T follicular helper cell (primary cell): ENCODE measurements at regions not wholly inside any gene's neighbourhood (a gene's known extent, or its start where the extent isn't known, plus 50 kb on each side); places are given as distances from the start of the nearest gene placed in this dataset.

Experiments used
- DNase-seq: peaks from one replicate; pipeline ENCODE4 v3.0.0-alpha.2; 2020; ENCODE audit warnings: low read depth

DNA sequence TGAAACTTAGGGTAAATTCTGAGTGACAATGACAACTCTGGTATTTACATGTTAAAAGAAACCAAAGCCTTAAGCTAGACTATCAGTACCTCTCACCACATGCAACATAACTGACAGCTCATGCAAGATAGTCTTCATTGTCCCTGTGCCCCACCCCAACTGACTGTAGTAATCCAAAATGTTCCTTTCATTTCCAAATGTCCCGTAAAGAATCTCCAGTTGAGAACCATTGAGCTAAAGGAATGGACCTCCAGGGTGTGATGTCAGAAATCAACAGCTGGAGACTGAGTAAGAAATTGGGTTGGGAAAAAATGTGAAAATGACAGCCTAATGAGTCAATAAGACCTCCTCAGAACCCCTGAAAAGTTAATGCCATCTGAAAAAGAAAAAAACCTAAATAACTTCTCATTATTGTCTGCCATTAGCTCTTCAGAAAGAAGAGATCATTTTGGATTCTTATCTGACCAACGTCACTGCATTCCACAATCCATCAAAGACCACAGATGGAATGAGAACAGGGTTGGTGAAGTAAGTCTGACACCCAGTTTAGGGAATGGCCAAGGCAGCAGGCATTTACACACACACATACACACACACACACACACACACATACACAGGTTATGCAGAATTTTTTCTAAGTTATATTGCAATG lies 51.7 kb upstream of the ACVR2A start:
- DNase-seq = no peak

DNA sequence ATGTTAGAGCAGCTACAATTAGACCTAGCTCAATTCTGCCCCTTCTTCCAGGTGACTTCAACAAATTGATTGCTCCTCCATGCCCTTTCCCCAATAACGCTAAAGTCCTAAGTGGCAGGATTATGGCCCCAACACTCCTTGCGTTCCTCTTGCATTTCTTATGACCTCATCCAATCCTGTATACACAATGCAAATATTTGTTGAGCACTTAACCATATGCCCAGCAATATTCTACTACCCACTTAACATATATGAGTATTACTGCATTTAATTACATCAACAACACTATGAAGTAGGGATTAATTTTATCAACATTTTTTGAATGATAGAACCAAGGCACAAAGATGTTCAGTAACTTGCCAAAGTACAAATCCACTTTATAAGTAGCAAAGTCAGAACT lies 54.2 kb upstream of the ACVR2A start:
- no peak for DNase-seq

DNA sequence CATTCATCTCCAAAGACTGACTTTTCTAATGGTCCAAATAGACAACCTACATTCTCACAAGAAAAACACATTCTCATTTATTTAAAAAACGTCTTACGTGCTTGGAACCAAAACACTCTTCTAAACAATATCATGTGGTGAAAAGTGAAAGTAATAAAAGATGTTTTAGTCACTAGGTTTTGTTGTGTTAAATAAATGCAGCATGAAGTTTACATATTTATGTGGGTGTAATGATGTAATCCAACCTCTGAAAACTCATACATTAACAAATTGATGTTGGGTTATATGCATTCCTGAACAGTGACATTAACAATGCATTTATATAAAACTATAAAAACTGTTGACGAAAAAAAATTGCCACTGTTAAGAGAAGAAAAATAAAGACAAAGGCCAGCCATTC lies 55.1 kb upstream of the ACVR2A start:
- DNase-seq = no peak

DNA sequence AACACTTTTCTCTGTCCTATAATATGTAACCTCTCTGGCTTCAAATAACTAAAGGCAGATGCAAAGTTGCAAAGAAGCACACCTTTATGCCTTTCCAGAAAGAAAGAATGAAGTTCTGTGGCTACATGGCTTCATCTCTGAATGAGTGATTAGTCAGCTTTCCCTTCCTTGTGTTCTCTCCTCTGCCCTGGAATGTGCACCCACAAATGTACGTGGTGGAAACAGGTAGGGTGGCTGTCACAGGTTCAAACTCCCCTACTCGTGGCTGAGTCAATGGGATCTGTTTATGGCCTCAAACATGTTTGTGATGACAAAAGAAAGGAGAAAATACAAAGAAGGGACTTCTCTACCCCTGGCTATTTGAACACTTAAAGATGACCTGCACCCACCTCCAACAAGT lies 55.5 kb upstream of the ACVR2A start:
- DNase-seq = no peak

DNA sequence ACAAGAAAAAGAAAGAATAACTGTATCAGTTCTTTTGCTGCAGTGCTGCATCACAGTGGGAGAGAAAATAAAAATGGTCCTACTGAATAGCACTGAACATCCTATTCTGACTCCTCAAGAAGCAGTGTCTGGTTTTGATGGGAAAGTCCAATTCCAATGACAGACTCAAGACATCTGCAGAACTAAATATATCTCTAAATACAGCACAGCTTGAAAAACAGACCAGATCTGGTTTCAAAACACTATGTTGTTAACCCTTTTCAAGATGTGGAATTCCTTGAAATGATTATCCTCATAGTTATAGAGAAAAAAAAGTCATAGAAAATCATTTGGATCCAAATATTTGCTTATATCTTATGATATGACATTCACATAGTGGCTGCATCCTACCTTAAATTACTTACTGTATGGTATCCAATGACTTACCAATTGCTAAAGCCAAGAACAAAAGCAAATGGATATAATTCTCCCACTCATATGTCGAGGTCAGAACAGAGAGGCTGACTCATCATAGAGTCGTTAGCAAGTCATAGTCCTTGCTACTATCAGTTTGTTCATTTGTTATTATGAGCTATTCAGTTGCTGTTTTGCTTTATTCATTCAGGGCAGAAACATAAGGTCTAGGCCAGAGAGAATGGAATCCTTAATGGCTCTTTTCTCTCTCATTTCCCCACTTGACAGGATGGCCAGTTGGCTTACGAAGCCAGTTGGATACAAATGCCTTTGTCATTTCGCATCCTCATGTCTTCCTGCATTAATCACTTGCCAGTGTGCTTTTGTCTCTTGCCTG lies 62.5 kb upstream of the ACVR2A start:
- DNase-seq = no peak

- DNase-seq = no peak
Observed at GRCh38 chr2:147779440-147779839, 65.4 kb upstream of the ACVR2A start.

DNA sequence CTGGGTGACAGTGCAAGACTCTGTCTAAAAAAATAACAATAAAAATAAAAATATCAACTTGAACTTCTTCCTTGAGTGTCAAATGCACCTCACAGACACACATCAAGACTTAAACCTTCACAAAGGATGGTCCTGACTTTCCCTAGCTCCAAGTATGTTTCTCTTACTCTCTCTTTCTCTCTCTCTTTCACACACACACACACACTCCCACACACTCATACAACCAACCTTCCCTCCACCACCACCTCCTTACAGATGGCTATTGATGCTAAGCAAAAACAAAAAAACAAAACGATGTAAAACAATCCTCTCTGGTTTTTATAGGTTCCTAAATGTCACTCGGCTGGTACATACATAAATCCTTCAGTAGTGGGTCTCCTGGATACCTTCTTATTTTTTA lies 67.4 kb upstream of the ACVR2A start:
- no peak for DNase-seq

- no peak for DNase-seq
Observed at GRCh38 chr2:147774805-147775204, 70.0 kb upstream of the ACVR2A start.

GRCh38 chr2:147773479-147773878 lies 71.3 kb upstream of the ACVR2A start:
- no peak for DNase-seq

DNA sequence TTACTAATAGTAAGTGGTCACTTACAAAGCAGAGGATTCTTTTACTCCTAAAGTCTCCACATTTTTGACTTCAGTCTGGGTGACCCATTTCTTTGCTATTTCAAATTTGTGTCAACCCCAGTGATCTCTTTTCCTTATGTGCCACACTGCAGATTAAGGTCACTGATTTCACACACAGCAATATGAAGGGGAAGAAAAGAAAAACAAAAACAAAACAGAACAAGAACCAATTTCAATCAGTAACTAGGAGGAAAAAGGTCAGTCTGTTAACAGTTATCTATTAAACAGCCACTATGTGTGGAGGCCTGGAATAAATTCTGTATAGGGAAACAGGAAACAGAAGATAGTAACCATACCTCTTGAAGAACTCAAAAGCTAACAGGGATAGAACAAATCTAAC lies 72.0 kb upstream of the ACVR2A start:
- no peak for DNase-seq

DNA sequence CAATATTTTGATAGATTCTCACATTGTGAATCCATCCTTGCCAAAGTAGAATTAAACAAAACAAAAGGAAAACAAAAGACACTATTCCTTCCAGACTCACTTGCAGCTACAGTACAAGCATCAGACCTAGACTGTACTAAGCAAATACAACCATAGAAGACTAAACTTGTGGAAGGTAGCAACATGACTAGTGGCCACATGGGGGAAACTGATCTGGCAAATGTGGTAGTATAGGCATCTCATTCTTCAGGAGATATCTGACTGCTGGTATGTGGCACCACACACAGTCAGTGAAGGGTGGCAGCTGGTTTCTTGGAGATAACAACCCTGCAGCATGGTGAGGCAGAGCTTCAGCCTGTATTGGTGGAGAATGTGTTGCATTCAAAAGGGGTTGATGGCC lies 81.0 kb upstream of the ACVR2A start:
- DNase-seq = no peak

- no peak for DNase-seq
Observed at GRCh38 chr2:147760984-147761383, 83.8 kb upstream of the ACVR2A start.

GRCh38 chr2:147759536-147759935 lies 85.3 kb upstream of the ACVR2A start:
- DNase-seq = no peak

- DNase-seq = no peak
Observed at GRCh38 chr2:147758821-147759220, 86.0 kb upstream of the ACVR2A start.

GRCh38 chr2:147756069-147756468 lies 88.8 kb upstream of the ACVR2A start:
- no peak for DNase-seq

GRCh38 chr2:147740211-147740927 lies 104.5 kb upstream of the ACVR2A start:
- DNase-seq = no peak

DNA sequence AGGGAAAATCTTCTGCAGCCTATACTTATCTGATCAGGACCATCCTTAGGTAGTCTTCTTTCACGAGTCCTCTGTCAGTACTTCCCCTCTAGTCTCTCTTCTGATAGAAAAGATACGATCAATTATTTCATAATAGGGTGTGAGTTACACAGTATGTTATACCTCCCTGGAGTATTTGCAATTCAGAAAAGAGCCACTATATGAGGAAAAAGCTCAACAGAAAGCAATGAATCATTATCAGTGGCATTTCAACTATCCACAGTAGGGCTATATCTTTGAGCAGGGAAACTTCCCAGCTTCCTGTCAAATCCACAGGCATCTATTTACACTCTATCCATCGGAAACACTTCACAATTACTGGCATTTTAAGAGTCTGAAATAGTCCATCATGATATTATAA lies 105.3 kb upstream of the ACVR2A start:
- DNase-seq = no peak

- DNase-seq = no peak
Observed at GRCh38 chr2:147718831-147719230, 126.0 kb upstream of the ACVR2A start.

DNA sequence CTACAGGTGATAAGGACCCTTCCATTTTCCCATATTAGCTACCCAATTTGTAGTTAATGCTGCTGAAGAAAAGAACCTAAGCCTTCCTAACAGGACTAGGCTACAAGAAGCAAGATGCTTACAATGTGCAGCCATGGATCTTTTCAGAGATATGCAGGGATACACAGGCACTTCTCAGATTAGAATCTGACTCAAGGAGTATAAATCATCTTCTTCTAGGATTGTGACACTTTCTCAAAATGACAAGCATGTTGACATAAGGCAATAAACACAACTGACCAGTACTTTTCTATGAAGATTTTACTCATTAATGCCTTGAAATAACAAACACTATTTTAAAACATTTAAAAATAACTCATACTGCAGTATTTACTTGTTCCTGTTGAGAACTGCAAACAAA lies 127.9 kb upstream of the ACVR2A start:
- DNase-seq = no peak

DNA sequence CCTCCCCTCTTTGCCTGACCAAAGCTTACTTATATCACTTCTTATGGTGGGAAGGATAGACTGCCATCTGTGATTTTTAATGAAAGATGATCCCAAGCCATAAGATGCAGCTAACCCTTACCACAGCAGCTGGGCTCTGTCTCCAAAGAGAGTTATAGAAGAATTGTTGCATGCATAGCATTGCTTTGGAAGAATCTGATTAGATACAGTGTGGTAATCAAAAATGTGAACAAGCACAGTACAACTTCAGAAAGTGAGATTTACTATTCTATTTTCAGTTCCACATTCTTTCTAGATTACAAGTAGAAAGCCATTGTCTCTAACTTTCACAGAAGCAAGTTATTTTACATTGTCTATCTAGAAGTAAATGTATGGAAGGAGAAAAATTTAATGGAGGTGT lies 129.0 kb upstream of the ACVR2A start:
- no peak for DNase-seq

DNA sequence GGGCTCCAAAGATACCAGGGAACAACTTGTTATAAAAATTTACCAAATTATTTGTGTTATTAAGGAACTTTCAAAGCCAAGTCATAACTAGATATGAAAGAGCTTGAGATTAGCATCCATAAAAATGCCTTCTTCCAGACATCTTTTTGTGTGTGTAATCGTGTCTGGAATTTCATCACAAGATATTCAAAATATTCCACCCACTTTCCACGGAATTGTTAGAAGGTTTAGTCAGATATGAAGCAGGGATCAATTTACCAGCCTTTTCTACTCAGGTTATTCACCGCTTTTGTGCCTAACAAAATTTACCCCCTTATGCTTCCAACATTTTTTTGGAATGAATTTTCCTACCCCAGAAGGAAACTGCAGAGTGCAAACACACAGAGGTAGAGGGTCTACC lies 130.2 kb upstream of the ACVR2A start:
- DNase-seq = no peak

DNA sequence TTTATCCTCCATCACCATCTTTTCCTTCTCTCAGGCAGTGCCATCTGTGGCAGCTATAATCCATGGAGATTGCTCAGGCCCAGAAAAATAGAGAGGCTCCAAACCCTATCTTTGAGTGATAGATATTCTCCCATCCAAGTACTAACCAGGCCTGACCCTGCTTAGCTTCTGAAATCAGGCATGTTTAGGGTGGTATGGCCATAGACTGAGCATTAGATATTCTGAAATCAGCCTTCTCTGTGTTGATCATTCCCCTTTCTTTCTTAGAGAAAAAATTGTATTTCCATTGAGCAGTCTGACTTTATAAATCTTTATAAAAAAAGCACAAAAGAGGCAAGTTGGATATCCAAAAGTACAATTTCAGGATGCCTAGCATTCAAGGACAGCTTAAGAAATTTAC lies 131.5 kb upstream of the ACVR2A start:
- no peak for DNase-seq

GRCh38 chr2:147712051-147712450 lies 132.8 kb upstream of the ACVR2A start:
- DNase-seq = no peak
